ENCODE measurements at regions not wholly inside any gene's neighbourhood (a gene's known extent, or its start where the extent isn't known, plus 50 kb on each side); places are given as distances from the start of the nearest gene placed in this dataset.
A peak's percentile ranks its signal among the peaks of the same experiment; 100 is the strongest.
"Not testable (repeated sequence)": the region's sequence is repeated elsewhere in the genome, so short reads cannot be mapped to it uniquely, and the experiment has no call there.

DNA sequence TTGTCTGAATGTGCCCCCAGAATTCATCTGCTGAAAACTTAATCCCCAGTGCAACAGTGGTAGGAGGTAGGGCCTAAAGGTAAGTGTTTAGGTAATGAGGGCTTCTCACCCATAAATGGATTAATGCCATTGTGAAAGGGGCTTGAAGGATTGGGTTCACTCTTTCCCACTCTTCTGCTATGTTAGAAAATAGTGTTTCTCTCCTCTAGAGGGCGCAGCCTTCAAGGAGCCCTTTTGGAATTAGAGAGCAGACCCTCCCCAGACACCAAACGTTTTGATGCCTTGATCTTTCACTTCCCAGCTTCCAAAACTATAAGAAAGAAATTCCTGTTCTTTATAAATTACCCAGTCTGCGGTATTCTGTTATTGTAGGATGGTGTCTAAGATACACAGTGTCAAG lies 706.4 kb downstream of the SMARCA1 start:
- in situ Hi-C loops (cut with MboI; ENCODE audit: low sequenced_read_pairs) = no loop called here
- DNase-seq (ENCODE audit: low spot score in 2 of 2) = peak; percentile 5 to 30
- H3K27me3 ChIP-seq (ENCODE audit: low read depth) = no peaks in the 10 kb centered on the region
- no peaks in the 10 kb centered on the region for H3K4me1 ChIP-seq
- no peak overlapping the region for H3K4me3 ChIP-seq
- no peaks in the 10 kb centered on the region for H3K9me3 ChIP-seq
- H3K36me3 ChIP-seq (replicated peaks) = no peaks in the 10 kb centered on the region

DNA sequence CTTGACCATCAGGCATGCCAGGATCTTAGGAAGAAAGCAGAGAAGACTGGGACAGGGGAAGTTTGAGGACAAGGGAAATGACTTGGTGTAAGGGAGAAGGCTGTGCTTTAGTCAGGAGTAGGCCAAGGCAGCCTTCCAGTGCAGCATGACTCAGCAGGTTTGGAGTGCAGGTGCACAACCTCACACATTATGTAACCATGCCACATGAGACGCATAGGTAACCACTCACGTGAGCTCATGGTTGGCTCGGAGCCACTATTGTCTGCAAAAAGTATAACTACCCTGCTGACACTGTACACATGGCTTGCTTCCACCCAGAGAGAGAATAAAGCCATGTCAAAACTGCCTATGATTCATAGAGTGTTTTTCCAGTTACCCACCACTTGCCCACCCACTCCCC lies 715.9 kb downstream of the SMARCA1 start:
- in situ Hi-C loops (cut with MboI; ENCODE audit: low sequenced_read_pairs) = no loop called here
- no peak for DNase-seq (ENCODE audit: low spot score in 2 of 2)
- Histone ChIP-seq H3K4me3 (no peak overlapping the region), H3K4me1 (no peaks in the 10 kb centered on the region), H3K36me3 (replicated peaks) (no peaks in the 10 kb centered on the region), H3K27me3 (ENCODE audit: low read depth) (no peaks in the 10 kb centered on the region), H3K9me3 (no peaks in the 10 kb centered on the region)

DNA sequence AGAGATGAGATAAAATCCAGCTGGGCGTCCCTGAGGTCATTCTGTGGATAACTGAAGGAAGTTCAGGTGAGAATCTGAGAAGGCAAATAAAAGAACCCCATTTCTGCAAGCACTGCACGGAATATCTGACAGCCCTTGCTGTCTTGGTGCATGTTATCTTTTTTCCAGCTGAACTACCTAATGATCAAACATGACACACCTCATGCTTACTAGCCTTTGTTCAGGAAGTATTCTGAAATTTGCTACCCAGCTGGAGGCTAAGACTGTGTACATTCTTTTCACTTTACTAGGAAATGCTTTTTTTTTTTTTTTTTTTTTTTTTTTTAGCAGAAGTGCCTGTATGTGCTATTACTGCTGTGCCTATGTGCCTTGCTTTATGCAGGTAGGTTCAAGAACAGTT lies 718.1 kb downstream of the SMARCA1 start:
- no peak overlapping the region for H3K4me3 ChIP-seq
- H3K9me3 ChIP-seq = no peaks in the 10 kb centered on the region
- in situ Hi-C loops (cut with MboI; ENCODE audit: low sequenced_read_pairs) = no loop called here
- no peaks in the 10 kb centered on the region for H3K4me1 ChIP-seq
- H3K27me3 ChIP-seq (ENCODE audit: low read depth) = no peaks in the 10 kb centered on the region
- no peaks in the 10 kb centered on the region for H3K36me3 ChIP-seq (replicated peaks)
- DNase-seq (ENCODE audit: low spot score in 2 of 2) = no peak

DNA sequence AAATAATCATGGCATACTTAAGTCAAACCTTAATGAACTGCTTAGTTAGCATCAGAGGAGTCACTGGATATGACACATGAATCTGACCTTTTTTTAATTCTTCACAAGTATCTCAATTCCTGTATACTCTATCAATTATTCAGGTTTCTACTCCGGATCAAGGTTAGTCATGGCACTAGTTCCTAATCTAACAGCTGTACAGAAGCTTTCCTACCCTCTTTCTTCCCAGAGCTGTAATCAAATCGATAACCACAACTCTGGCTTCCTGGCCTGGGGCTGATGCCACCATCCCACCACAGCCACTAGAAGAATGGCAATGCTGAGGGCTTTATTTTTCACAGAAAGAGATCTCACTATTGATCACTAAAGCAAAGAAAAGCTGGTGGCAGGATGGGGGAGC lies 718.5 kb downstream of the SMARCA1 start:
- no peak overlapping the region for H3K4me3 ChIP-seq
- H3K36me3 ChIP-seq (replicated peaks) = no peaks in the 10 kb centered on the region
- no peaks in the 10 kb centered on the region for H3K27me3 ChIP-seq (ENCODE audit: low read depth)
- in situ Hi-C loops (cut with MboI; ENCODE audit: low sequenced_read_pairs) = no loop called here
- no peaks in the 10 kb centered on the region for H3K9me3 ChIP-seq
- H3K4me1 ChIP-seq = no peaks in the 10 kb centered on the region
- DNase-seq (ENCODE audit: low spot score in 2 of 2) = no peak

DNA sequence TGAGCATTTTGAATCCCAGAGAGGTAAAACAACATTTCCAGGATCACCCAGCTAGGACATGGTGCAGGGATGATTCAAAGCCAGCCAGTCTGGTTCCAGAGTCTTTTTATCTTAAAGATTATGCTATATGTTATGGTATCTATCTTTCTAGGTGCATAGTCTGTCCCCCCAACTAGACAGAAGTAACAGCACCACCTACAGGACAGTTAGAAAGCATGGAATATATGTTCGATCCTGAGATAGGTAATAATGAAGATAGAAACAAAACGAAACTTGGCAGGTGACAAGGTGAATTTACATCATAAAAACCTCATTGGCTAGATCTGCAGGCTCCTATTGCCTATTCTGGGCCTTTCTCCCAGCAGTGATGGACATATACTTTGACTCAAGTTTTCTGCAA lies 723.2 kb downstream of the SMARCA1 start:
- in situ Hi-C loops (cut with MboI; ENCODE audit: low sequenced_read_pairs) = no loop called here
- Histone ChIP-seq H3K9me3 (no peaks in the 10 kb centered on the region), H3K27me3 (ENCODE audit: low read depth) (no peaks in the 10 kb centered on the region), H3K36me3 (replicated peaks) (no peaks in the 10 kb centered on the region), H3K4me1 (no peaks in the 10 kb centered on the region), H3K4me3 (no peak overlapping the region)
- no peak for DNase-seq (ENCODE audit: low spot score in 2 of 2)

DNA sequence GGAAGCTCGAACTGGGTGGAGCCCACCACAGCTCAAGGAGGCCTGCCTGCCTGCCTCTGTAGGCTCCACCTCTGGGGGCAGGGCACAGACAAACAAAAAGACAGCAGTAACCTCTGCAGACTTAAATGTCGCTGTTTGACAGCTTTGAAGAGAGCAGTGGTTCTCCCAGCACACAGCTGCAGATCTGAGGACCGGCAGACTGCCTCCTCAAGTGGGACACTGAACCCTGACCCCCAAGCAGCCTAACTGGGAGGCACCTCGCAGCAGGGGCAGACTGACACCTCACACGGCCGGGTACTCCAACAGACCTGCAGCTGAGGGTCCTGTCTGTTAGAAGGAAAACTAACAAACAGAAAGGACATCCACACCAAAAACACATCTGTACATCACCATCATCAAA lies 730.9 kb upstream of the ACTRT1 start:
- H3K4me1 ChIP-seq; H3K36me3 ChIP-seq (replicated peaks); H3K27me3 ChIP-seq (ENCODE audit: low read depth); H3K4me3 ChIP-seq; in situ Hi-C loops (cut with MboI; ENCODE audit: low sequenced_read_pairs); H3K9me3 ChIP-seq; DNase-seq (ENCODE audit: low spot score in 2 of 2): not testable (repeated sequence)

DNA sequence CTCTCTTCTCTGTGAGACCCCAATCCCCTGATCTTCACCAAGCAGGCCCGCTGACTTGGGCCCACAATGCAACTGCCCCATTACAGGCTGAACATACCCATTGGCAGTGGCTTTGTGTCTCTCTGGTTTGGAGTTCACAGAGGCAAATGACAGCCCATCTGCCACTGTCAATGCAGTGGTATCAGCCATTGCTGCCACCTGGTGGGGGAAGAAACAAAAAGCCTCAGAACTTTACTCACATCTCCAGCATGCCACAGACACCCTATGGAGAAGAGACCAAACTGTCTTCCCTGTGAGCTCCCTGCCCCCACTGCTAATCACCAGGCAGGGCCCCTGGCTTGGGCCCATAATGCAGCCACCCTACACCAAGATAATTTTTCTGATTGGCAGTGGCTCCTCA lies 729.3 kb upstream of the ACTRT1 start:
- Histone ChIP-seq H3K4me1 (no peaks in the 10 kb centered on the region), H3K27me3 (ENCODE audit: low read depth) (no peaks in the 10 kb centered on the region), H3K36me3 (replicated peaks) (no peaks in the 10 kb centered on the region), H3K4me3 (no peak overlapping the region), H3K9me3 (no peaks in the 10 kb centered on the region)
- in situ Hi-C loops (cut with MboI; ENCODE audit: low sequenced_read_pairs) = no loop called here
- peak in 1 of 2 experiments; percentile 24 for DNase-seq (ENCODE audit: low spot score in 2 of 2)

DNA sequence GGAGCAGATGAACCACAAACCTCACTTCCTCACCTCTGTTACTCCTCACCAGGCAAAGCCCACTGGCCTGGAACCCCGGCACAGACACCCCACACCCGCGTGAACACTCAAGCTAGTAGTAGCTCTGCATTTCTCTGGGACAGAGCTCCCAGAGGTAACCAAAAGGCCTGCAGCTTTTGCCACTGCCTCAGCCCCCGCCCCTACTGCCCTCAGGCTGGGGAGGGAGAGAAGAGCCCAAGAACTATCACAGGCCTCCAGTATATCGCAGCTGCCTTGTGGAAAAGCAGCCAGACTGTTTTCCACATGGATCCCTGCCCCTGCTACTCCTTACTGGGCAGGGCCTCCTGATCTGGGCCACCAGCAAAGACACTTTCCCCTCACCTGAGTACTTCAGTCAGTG lies 728.7 kb upstream of the ACTRT1 start:
- Histone ChIP-seq H3K9me3 (no peaks in the 10 kb centered on the region), H3K4me3 (no peak overlapping the region), H3K36me3 (replicated peaks) (no peaks in the 10 kb centered on the region), H3K27me3 (ENCODE audit: low read depth) (no peaks in the 10 kb centered on the region), H3K4me1 (no peaks in the 10 kb centered on the region)
- in situ Hi-C loops (cut with MboI; ENCODE audit: low sequenced_read_pairs) = no loop called here
- DNase-seq (ENCODE audit: low spot score in 2 of 2) = no peak

DNA sequence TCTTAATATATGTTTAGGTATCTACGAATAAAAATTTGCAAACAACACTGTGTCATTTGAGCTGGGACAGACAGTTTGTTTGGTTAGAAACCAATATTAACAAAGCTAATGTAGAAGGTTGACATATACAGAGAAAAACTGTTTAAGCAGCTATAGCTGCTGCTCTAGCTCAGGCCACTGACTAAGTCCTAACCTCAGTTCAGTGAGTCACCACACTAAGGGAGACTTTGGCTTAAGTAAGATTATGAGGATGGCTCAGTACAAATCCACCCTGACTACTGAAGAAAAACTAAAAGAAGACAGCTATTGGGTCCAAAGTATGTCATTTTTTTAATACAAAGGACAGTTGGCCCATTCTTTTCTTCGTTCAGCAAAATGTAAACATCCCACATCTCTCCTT lies 717.3 kb upstream of the ACTRT1 start:
- Histone ChIP-seq H3K27me3 (ENCODE audit: low read depth) (no peaks in the 10 kb centered on the region), H3K4me3 (no peak overlapping the region), H3K9me3 (peaks cover 2% of the 10 kb centered on the region; the same call in 1 of the 2 replicates), H3K36me3 (replicated peaks) (no peaks in the 10 kb centered on the region), H3K4me1 (no peaks in the 10 kb centered on the region)
- DNase-seq (ENCODE audit: low spot score in 2 of 2) = no peak
- in situ Hi-C loops (cut with MboI; ENCODE audit: low sequenced_read_pairs) = no loop called here

DNA sequence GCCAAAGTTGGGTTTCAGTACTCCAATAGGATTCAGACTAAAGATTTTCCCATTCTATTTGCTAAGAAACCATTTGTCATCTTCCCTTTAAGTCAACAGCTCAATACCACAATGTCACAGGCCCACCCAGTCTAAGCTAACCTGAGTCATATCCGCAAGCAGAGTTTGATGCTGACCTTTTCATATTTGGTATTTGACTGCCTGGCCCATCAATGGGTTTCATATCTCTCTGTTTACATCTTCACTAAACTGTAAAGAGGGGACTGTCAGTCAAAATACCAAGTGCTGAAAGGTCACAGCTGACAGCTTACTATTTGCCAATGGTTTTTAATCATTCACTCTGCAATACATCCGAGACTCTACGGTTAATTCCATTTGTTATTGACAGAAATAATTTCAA lies 707.5 kb upstream of the ACTRT1 start:
- Histone ChIP-seq H3K4me3 (no peak overlapping the region), H3K27me3 (ENCODE audit: low read depth) (no peaks in the 10 kb centered on the region), H3K9me3 (no peaks in the 10 kb centered on the region), H3K36me3 (replicated peaks) (no peaks in the 10 kb centered on the region), H3K4me1 (no peaks in the 10 kb centered on the region)
- in situ Hi-C loops (cut with MboI; ENCODE audit: low sequenced_read_pairs) = no loop called here
- no peak for DNase-seq (ENCODE audit: low spot score in 2 of 2)

DNA sequence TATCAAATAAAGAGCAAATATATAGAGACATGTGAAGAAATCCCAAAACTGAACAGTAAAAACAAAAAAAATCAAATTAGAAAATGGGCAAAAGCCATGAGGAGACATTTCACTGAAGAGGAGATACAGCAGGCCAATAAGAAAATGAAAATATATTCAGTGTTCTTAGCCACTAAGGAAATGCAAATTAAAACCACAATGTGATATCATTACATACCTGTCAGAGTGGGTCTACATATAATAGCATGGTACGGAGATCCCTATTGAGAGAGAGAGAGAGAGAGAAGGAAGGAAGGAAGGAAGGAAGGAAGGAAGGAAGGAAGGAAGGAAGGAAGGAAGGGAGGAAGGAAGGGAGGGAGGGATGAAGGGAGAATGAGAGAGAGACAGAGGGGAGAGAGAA lies 707.0 kb upstream of the ACTRT1 start:
- H3K4me1 ChIP-seq = no peaks in the 10 kb centered on the region
- no peaks in the 10 kb centered on the region for H3K36me3 ChIP-seq (replicated peaks)
- no peaks in the 10 kb centered on the region for H3K9me3 ChIP-seq
- no peaks in the 10 kb centered on the region for H3K27me3 ChIP-seq (ENCODE audit: low read depth)
- DNase-seq (ENCODE audit: low spot score in 2 of 2) = no peak
- no peak overlapping the region for H3K4me3 ChIP-seq
- in situ Hi-C loops (cut with MboI; ENCODE audit: low sequenced_read_pairs) = no loop called here

DNA sequence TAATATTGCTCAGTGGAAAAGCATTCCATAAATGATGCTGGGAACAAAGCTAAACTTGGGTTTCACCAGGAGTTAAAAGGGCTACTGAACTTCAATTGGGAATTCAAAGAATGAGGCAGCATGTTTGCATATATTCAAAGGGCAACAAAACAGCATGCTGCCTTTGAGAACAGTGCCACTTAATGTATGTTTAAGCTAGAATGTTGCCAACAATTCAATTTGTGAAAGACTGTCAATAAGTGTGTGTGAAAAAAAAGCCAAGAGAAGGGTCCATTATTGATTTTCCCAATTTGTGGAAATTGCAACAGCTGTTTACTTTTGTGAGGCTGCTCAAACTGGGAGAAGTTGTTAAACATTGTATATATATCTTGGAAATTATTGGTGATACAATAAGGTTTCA lies 701.9 kb upstream of the ACTRT1 start:
- H3K36me3 ChIP-seq (replicated peaks) = no peaks in the 10 kb centered on the region
- H3K27me3 ChIP-seq (ENCODE audit: low read depth) = no peaks in the 10 kb centered on the region
- H3K9me3 ChIP-seq = no peaks in the 10 kb centered on the region
- no peak for DNase-seq (ENCODE audit: low spot score in 2 of 2)
- in situ Hi-C loops (cut with MboI; ENCODE audit: low sequenced_read_pairs) = no loop called here
- H3K4me3 ChIP-seq = no peak overlapping the region
- H3K4me1 ChIP-seq = no peaks in the 10 kb centered on the region

DNA sequence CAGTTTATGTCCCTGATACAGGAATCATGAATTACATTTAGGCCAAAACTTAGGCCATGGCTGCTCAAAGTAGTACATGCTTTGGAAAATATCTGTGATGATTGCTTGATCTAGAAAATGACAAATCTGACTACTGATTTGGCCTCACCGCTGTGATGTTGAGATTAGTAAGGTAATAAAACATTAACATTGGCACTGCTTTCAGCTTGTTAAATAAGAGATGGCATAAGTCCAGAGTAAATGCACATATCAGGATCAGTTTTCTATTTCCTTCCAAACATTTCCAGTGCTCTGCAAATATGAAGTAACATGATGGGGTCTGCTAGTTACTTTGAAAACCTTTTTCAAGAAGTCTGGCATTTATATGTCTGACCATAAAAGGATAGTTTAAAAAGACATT lies 687.3 kb upstream of the ACTRT1 start:
- Histone ChIP-seq H3K27me3 (ENCODE audit: low read depth) (no peaks in the 10 kb centered on the region), H3K4me1 (no peaks in the 10 kb centered on the region), H3K9me3 (no peaks in the 10 kb centered on the region), H3K36me3 (replicated peaks) (no peaks in the 10 kb centered on the region), H3K4me3 (no peak overlapping the region)
- in situ Hi-C loops (cut with MboI; ENCODE audit: low sequenced_read_pairs) = no loop called here
- DNase-seq (ENCODE audit: low spot score in 2 of 2) = no peak

DNA sequence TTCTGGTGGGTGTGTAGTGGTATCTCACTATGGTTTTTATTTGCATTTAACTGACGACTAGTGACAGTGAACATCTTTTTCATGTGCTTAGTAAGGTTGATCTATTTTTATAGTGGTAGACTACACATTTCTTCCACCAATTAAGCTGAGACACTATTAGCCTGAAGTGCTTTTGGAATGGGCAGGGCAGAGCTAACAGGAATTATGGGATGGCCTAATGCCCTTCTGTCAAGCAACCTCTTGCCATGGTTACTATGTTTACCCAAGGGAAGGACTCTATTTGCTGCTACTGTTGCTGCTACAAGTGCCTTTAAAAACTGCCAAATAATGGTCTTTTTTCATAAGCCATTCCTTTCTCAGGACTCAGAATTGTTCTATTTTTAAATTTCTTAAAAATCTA lies 676.7 kb upstream of the ACTRT1 start:
- H3K27me3 ChIP-seq (ENCODE audit: low read depth) = no peaks in the 10 kb centered on the region
- H3K9me3 ChIP-seq = no peaks in the 10 kb centered on the region
- no peak for DNase-seq (ENCODE audit: low spot score in 2 of 2)
- H3K36me3 ChIP-seq (replicated peaks) = no peaks in the 10 kb centered on the region
- no peak overlapping the region for H3K4me3 ChIP-seq
- in situ Hi-C loops (cut with MboI; ENCODE audit: low sequenced_read_pairs) = no loop called here
- no peaks in the 10 kb centered on the region for H3K4me1 ChIP-seq

DNA sequence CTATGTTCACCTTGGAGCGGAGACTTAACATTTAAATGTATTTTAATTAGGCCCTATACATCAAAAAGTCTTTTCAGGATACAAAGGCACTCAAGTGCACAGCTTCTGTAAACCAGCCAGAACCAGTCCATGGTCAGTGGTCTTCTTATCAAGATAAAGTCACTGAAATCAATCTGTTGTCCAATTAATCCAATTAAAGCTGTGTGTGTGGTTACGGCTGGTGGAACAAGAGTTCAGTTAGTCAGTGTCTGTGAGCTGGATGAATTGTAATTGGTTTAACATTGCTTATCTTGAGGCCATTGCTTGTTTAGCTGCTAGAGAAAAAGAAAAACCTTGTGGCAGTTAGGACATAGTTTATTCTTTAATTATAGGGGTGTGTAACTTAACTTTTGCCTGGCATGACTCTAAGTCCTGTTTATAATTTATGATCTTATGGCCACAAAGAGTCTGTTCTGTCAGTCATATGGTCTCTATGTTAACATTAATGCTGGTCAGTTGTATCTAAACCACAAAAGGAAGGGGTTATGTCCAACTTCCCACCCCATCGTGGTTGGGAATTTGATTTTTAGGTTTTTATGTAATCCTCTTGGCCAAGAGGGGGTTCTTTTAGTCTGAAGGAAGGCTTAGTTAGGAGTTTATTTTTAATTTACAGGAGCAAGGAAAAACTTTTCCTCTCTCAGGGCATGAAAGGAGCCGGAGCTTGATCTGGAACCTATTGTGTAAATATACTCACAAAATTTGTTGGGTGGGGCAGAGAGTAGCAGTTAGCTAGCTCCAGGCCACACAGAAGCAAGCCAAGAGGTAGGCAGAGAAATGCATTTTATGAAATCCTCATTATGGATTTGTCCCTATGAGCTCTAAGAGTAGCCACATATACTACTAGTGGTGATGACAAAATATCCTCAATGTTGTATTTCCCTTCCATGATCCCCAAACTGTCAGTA lies 665.7 kb upstream of the ACTRT1 start:
- Histone ChIP-seq H3K36me3 (replicated peaks) (no peaks in the 10 kb centered on the region), H3K9me3 (no peaks in the 10 kb centered on the region), H3K4me1 (no peaks in the 10 kb centered on the region), H3K4me3 (no peak overlapping the region), H3K27me3 (ENCODE audit: low read depth) (no peaks in the 10 kb centered on the region)
- in situ Hi-C loops (cut with MboI; ENCODE audit: low sequenced_read_pairs) = no loop called here
- DNase-seq (ENCODE audit: low spot score in 2 of 2) = no peak
